ENCODE measurements at regions not wholly inside any gene's neighbourhood (a gene's known extent, or its start where the extent isn't known, plus 50 kb on each side); places are given as distances from the start of the nearest gene placed in this dataset.

DNA sequence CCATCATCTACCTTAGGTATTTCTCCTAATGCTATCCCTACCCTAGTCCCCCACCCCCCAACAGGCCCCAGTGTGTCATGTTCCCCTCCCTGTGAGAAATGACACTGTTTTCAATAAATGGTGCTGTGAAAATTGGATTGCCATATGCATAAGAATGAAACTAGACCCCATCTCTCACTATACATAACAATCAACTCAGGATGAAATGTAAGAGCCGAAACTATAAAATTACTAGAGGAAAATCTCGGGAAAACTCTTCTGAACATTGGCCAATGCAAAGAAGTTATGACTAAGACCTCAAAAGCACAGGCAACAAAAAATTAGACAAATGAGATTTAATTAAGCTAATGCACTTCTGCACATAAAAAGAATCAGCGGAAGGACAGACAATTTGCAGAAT lies 138.2 kb downstream of the SUCLA2 start:
- TF ChIP-seq, protein P1, sequence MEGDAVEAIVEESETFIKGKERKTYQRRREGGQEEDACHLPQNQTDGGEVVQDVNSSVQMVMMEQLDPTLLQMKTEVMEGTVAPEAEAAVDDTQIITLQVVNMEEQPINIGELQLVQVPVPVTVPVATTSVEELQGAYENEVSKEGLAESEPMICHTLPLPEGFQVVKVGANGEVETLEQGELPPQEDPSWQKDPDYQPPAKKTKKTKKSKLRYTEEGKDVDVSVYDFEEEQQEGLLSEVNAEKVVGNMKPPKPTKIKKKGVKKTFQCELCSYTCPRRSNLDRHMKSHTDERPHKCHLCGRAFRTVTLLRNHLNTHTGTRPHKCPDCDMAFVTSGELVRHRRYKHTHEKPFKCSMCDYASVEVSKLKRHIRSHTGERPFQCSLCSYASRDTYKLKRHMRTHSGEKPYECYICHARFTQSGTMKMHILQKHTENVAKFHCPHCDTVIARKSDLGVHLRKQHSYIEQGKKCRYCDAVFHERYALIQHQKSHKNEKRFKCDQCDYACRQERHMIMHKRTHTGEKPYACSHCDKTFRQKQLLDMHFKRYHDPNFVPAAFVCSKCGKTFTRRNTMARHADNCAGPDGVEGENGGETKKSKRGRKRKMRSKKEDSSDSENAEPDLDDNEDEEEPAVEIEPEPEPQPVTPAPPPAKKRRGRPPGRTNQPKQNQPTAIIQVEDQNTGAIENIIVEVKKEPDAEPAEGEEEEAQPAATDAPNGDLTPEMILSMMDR (IDR thresholded peaks at IDR 0.05; ENCODE audit: low read length, missing control alignments): no peak
- no peak for DNase-seq (ENCODE audit: low read depth)
- H3K4me3 ChIP-seq (replicated peaks; ENCODE audit: low read depth, low read length): no peak overlapping the region

DNA sequence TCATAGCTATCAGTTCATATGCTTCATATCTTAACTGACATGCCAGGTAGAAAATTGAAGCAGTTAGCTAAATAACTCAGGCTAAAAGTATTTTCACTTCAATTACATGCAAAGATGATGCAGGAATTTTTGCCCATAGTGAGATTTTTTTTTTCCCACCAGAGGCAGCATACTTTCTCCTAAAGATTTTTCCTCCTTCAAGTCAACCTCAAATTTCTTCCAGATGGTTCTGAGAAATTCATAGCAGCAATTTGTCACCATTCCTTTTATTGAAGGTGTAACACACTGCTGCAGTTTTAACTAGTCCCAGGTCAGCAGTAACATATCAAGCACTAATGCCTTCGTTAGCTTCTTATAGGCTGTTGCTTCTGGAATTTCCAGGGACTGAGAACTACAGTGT lies 141.9 kb downstream of the SUCLA2 start:
- DNase-seq (ENCODE audit: low read depth): no peak
- H3K4me3 ChIP-seq (replicated peaks; ENCODE audit: low read depth, low read length): no peak overlapping the region
- TF ChIP-seq, protein P1 (IDR thresholded peaks at IDR 0.05; ENCODE audit: low read length, missing control alignments): no peak

DNA sequence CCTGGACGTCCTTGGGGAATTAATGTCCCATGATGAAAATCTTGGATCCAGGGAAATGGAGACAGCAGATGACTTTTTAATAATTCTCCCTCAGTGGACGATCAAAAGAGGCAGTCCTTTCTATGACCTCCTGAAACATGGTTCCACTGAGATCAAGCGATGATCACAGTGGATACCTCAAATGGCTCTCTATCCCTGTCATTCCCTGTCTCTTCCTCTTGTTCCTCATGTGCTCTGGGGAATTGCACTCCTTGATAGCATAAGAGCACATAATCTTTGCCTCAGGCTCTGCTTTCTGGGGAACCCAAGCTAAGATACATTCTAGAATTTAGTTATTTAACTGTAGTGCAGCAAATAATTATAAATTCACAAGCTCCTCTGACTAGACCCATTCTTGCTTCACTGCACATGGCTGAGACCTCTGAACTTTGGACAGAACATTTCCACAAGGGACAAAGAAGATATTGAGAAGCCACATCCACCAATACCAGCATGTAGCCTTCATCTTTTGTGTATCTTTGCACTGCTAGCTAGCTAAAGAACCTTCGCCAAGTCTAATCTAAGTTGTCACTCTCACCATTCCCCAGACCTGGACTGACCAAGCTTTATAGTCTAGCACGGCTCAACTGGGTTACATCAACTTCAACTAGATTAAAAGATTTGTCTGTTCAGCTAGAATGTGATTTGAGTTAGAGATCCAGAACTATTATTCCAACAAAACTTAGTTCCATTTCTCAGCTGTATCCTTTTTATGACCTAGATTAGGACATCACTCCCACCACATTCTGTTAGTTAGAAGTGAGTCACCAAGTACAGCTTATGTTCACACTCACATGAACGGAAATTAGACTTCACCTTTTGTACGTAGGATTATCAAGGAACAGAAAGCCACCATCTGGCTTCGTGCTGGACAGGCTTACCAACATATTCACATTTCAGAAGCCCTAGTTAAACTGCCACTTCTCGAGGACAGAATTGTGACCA lies 142.7 kb downstream of the SUCLA2 start:
- H3K4me3 ChIP-seq (replicated peaks; ENCODE audit: low read depth, low read length): no peak overlapping the region
- TF ChIP-seq, protein P1 (IDR thresholded peaks at IDR 0.05; ENCODE audit: low read length, missing control alignments): no peak
- DNase-seq (ENCODE audit: low read depth): peak; percentile 78

DNA sequence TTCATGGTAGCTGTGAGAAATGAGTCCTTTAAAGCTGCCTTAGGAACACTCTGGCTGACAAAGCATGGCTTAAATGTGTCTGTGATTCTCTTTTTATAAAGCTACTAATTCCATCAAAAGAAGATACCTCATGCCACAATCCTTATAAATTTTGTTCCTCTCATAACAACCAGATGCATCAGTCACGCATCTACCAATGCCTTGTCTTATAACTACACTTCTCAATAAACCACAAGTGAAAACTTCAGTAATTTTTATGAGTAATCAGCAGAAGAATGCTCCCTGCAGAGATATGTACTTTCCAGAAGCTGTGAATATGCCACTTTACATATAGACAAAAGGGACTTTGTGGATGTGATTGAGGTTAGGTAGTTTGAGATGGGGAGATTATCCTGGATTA lies 147.8 kb downstream of the SUCLA2 start:
- TF ChIP-seq, protein P1 (IDR thresholded peaks at IDR 0.05; ENCODE audit: low read length, missing control alignments): no peak
- DNase-seq (ENCODE audit: low read depth): no peak

DNA sequence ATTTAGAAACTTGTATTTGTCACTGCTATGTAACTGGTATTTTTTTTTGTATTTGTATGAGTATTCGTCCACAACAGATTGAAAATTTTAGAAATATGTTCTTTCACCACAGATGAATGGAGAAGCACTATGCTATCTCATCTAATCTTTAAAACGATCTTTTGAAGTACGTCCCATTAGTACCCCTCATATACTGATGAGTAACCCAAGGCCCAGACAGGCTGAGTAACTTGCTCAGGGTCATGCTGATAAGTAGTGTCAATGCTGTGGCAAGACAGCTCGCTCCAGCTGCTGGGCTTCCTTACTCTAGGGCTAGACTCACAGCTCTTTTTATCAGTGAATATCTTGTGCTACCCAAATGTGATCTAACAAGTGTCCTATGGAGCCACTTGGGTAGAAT lies 154.2 kb downstream of the SUCLA2 start:
- no peak for DNase-seq (ENCODE audit: low read depth)
- TF ChIP-seq, protein P1 (IDR thresholded peaks at IDR 0.05; ENCODE audit: low read length, missing control alignments): no peak

More for the DNA sequence above, 147.8 kb downstream of the SUCLA2 start:
- H3K4me3 ChIP-seq (replicated peaks; ENCODE audit: low read depth, low read length): no peak overlapping the region

DNA sequence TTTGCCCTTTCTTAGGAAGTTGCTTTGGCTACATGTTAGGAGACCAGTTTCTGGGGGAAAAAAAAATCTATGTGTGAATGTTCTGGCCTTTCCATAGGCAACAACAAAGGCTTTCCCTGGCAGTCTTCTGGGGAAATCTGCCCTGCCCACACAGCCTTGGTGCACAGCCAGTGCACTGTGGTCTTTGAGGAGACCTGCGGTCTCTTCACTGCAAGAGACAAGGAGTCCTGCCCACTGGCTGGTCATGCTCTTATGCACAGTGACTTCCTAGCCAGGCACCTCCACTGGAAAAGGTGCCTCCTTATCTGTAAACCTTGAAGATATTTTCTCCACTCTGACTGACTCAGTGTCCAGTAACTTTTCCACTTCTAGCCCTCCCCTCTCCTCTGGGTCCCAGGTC lies 155.1 kb downstream of the SUCLA2 start:
- no peak for DNase-seq (ENCODE audit: low read depth)
- TF ChIP-seq, protein P1 (IDR thresholded peaks at IDR 0.05; ENCODE audit: low read length, missing control alignments): no peak
- H3K4me3 ChIP-seq (replicated peaks; ENCODE audit: low read depth, low read length): no peak overlapping the region

More for the DNA sequence above, 154.2 kb downstream of the SUCLA2 start:
- no peak overlapping the region for H3K4me3 ChIP-seq (replicated peaks; ENCODE audit: low read depth, low read length)
